ENCODE measurements at regions not wholly inside any gene's neighbourhood (a gene's known extent, or its start where the extent isn't known, plus 50 kb on each side); places are given as distances from the start of the nearest gene placed in this dataset.

- Histone ChIP-seq H2AK9ac (replicated peaks; ENCODE audit: low read depth, low read length, poor library complexity) (no peak overlapping the region), H3K4me1 (ENCODE audit: control insufficient read depth, insufficient read depth, low read length) (no peaks in the 10 kb centered on the region), H3K9me1 (ENCODE audit: insufficient read depth, low read length) (no peaks in the 10 kb centered on the region), H3K4me3 (ENCODE audit: insufficient read depth, low read depth, low read length) (no peak overlapping the region), H4K20me1 (ENCODE audit: insufficient read depth, low read length) (no peaks in the 10 kb centered on the region), H2BK120ac (ENCODE audit: low read depth, low read length) (no peak overlapping the region), H4K5ac (ENCODE audit: low read depth, low read length) (no peak overlapping the region), H3K27me3 (ENCODE audit: control insufficient read depth, insufficient read depth, low read length) (no peaks in the 10 kb centered on the region), H2AK5ac (ENCODE audit: low read depth, low read length) (no peak overlapping the region), H2BK20ac (ENCODE audit: low read depth, low read length) (no peak overlapping the region), H3K4ac (ENCODE audit: low read depth, low read length) (no peak overlapping the region), H3K4me2 (ENCODE audit: low read depth, low read length) (no peak overlapping the region), H2AFZ (replicated peaks; ENCODE audit: low read length, poor library complexity) (no peak overlapping the region), H3K9ac (ENCODE audit: low read depth, low read length) (no peak overlapping the region), H3K14ac (replicated peaks; ENCODE audit: low read depth, low read length) (no peak overlapping the region), H2BK5ac (ENCODE audit: low read depth, low read length, poor library complexity, severe bottlenecking) (no peak overlapping the region), H4K91ac (ENCODE audit: insufficient read depth, low read depth, low read length) (no peak overlapping the region), H3K36me3 (ENCODE audit: control insufficient read depth, insufficient read depth, low read length) (no peaks in the 10 kb centered on the region), H4K8ac (ENCODE audit: low read depth in 2 of 2, low read length in 2 of 2) (no peak overlapping the region), H3K27ac (ENCODE audit: insufficient read depth, low read length) (no peak overlapping the region), H3K18ac (ENCODE audit: low read depth, low read length) (no peak overlapping the region), H2BK15ac (ENCODE audit: low read depth, low read length) (no peak overlapping the region), H3K79me1 (ENCODE audit: low read depth in 1 of 2, low read length in 2 of 2) (no peaks in the 10 kb centered on the region), H3K56ac (ENCODE audit: extremely low read depth, insufficient read depth, low read length) (no peak overlapping the region), H3K23ac (ENCODE audit: low read depth, low read length) (no peak overlapping the region), H3K9me3 (ENCODE audit: control insufficient read depth, insufficient read depth, low read length) (peaks cover 17% of the 10 kb centered on the region)
- TF ChIP-seq MAZ (IDR thresholded peaks at IDR 0.05; ENCODE audit: borderline replicate concordance, low read depth, low read length) (no peak), RFX5 (IDR thresholded peaks at IDR 0.05; ENCODE audit: low read depth, low read length) (no peak), POLR2A (IDR thresholded peaks at IDR 0.05; ENCODE audit: low read depth, low read length) (no peak), SMC3 (IDR thresholded peaks at IDR 0.05; ENCODE audit: low read depth, low read length) (no peak), BHLHE40 (IDR thresholded peaks at IDR 0.05; ENCODE audit: low read depth, low read length) (no peak), CEBPB (IDR thresholded peaks at IDR 0.05; ENCODE audit: low read depth, low read length) (no peak), RCOR1 (IDR thresholded peaks at IDR 0.05; ENCODE audit: insufficient replicate concordance, low read length) (no peak), FOS (IDR thresholded peaks at IDR 0.05; ENCODE audit: low read depth, low read length) (no peak), RAD21 (IDR thresholded peaks at IDR 0.05; ENCODE audit: low read length) (no peak), MAFK (IDR thresholded peaks at IDR 0.05; ENCODE audit: low read depth, low read length) (no peak)
- in situ Hi-C loops (cut with MboI; ENCODE audit: low sequenced_read_pairs) = no loop called here
- no TSS peak for BruUV-seq (replicated peaks)
- WGBS, 2 experiments (ENCODE audit: extremely low coverage in 2 of 2, insufficient read length in 1 of 2) = 20% methylated on average over 1 of the region's 5 CpGs; no CpG with 5 or more reads in 1 of the 2 experiments
- ChIA-PET POLR2A (ENCODE audit: unreplicated experiment) (no interaction called here), CTCF (interaction anchor here (0.6 to 1.1 kb wide), 2 partner anchors 21 to 61 kb away, joined by 3 to 4 read pairs; no protein-coding TSS in a partner anchor)
- ATAC-seq (ENCODE audit: low read depth) (no peak), DNase-seq (no peak)
- dilution Hi-C loops (cut with HindIII; ENCODE audit: low sequenced_read_pairs, unreplicated experiment) = no loop called here
- intact Hi-C loops (cut with micrococcal nuclease) = no loop called here
Observed at GRCh38 chr5:155264809-155265208, 251.3 kb downstream of the KIF4B start.
